ENCODE measurements at regions not wholly inside any gene's neighbourhood (a gene's known extent, or its start where the extent isn't known, plus 50 kb on each side); places are given as distances from the start of the nearest gene placed in this dataset.

- no peaks in the 10 kb centered on the region for H3K9me3 ChIP-seq
- no peak for DNase-seq
- no peak overlapping the region for H3K27ac ChIP-seq
Measured at GRCh38 chr5:82620957-82621600, 342.9 kb upstream of the RPS23 start.

GRCh38 chr5:82619097-82619496 is 340.9 kb upstream of the RPS23 start:
- TF ChIP-seq CTCF (IDR thresholded peaks at IDR 0.05) = no peak
- Histone ChIP-seq H3K4me1 (no peaks in the 10 kb centered on the region), H3K4me3 (no peak overlapping the region), H3K36me3 (no peaks in the 10 kb centered on the region), H3K27me3 (no peaks in the 10 kb centered on the region), H3K9me3 (no peaks in the 10 kb centered on the region), H3K27ac (no peak overlapping the region)
- intact Hi-C loops (cut with DNase I; ENCODE audit: low total_unique reads) = no loop called here
- no peak for DNase-seq

More at GRCh38 chr5:82620957-82621600, 342.9 kb upstream of the RPS23 start:
- intact Hi-C loops (cut with DNase I; ENCODE audit: low total_unique reads) = no loop called here
- Histone ChIP-seq H3K36me3 (no peaks in the 10 kb centered on the region), H3K4me1 (no peaks in the 10 kb centered on the region), H3K27me3 (no peaks in the 10 kb centered on the region), H3K4me3 (no peak overlapping the region)
- TF ChIP-seq CTCF (IDR thresholded peaks at IDR 0.05) = no peak

GRCh38 chr5:82614706-82615105 is 336.6 kb upstream of the RPS23 start:
- H3K27me3 ChIP-seq = no peaks in the 10 kb centered on the region
- no peak overlapping the region for H3K27ac ChIP-seq
- H3K36me3 ChIP-seq = no peaks in the 10 kb centered on the region
- no peak for DNase-seq
- no peak for TF ChIP-seq CTCF (IDR thresholded peaks at IDR 0.05)
- no peak overlapping the region for H3K4me3 ChIP-seq
- intact Hi-C loops (cut with DNase I; ENCODE audit: low total_unique reads) = no loop called here
- H3K9me3 ChIP-seq = no peaks in the 10 kb centered on the region
- H3K4me1 ChIP-seq = no peaks in the 10 kb centered on the region

GRCh38 chr5:82613891-82614290 is 335.7 kb upstream of the RPS23 start:
- TF ChIP-seq CTCF (IDR thresholded peaks at IDR 0.05) = no peak
- H3K4me1 ChIP-seq = no peaks in the 10 kb centered on the region
- intact Hi-C loops (cut with DNase I; ENCODE audit: low total_unique reads) = no loop called here
- no peaks in the 10 kb centered on the region for H3K27me3 ChIP-seq
- H3K4me3 ChIP-seq = no peak overlapping the region
- H3K27ac ChIP-seq = no peak overlapping the region
- no peak for DNase-seq
- H3K36me3 ChIP-seq = no peaks in the 10 kb centered on the region
- H3K9me3 ChIP-seq = no peaks in the 10 kb centered on the region

- H3K27me3 ChIP-seq = no peaks in the 10 kb centered on the region
Measured at GRCh38 chr5:82610686-82611085, 332.5 kb upstream of the RPS23 start.

More at GRCh38 chr5:82610686-82611085, 332.5 kb upstream of the RPS23 start:
- H3K4me3 ChIP-seq = no peak overlapping the region
- H3K27ac ChIP-seq = no peak overlapping the region
- no peaks in the 10 kb centered on the region for H3K9me3 ChIP-seq
- intact Hi-C loops (cut with DNase I; ENCODE audit: low total_unique reads) = no loop called here
- no peak for TF ChIP-seq CTCF (IDR thresholded peaks at IDR 0.05)
- H3K4me1 ChIP-seq = no peaks in the 10 kb centered on the region
- no peaks in the 10 kb centered on the region for H3K36me3 ChIP-seq
- no peak for DNase-seq

All from tibial artery (tissue), 4 donors.